SK-N-SH treated with all-trans-retinoic acid at 6 μM for 48 hours (cell line): ENCODE measurements at regions not wholly inside any gene's neighbourhood (a gene's known extent, or its start where the extent isn't known, plus 50 kb on each side); places are given as distances from the start of the nearest gene placed in this dataset.

Source experiments
- ATAC-seq: fragments of 200-7000 bp; cut with Tn5 transposase; 3 replicates; pipeline ENCODE4 v1.9.1; 2020; ENCODE audit warnings: mild to moderate bottlenecking, moderate library complexity
- ARNTL ChIP-seq: fragments of 450-650 bp; formaldehyde crosslinking; IDR thresholded peaks from 2 replicates; pipeline ENCODE4 v1.5.0; 2020; ENCODE audit warnings: low read depth, mild to moderate bottlenecking, moderate library complexity, borderline replicate concordance
- BACH2 ChIP-seq: fragments of 250-450 bp; sonication (Bioruptor Pico); IDR thresholded peaks from 2 replicates; pipeline ENCODE4 v1.9.0; 2021; ENCODE audit warnings: mild to moderate bottlenecking, borderline replicate concordance
- CSDC2 ChIP-seq: fragments of 250-450 bp; sonication (Bioruptor Pico); IDR thresholded peaks from 2 replicates; pipeline ENCODE4 v1.5.0; 2020; ENCODE audit warnings: mild to moderate bottlenecking, moderate library complexity
- GLIS3 ChIP-seq: fragments of 250-450 bp; sonication (Bioruptor Pico); IDR thresholded peaks from 2 replicates; pipeline ENCODE4 v1.5.0; 2020; ENCODE audit warnings: mild to moderate bottlenecking, moderate library complexity
- ISL1 ChIP-seq: fragments of 250-450 bp; sonication (Bioruptor Pico); IDR thresholded peaks from 2 replicates; pipeline ENCODE4 v2.1.2; 2022; ENCODE audit warnings: mild to moderate bottlenecking, moderate library complexity
- OSR1 ChIP-seq: fragments of 250-450 bp; sonication (Bioruptor Pico); IDR thresholded peaks from 2 replicates; pipeline ENCODE4 v1.8.0; 2022; ENCODE audit warnings: moderate library complexity, mild to moderate bottlenecking, inconsistent platforms
- POU6F1 ChIP-seq: fragments of 250-450 bp; sonication (Bioruptor Pico); IDR thresholded peaks from 2 replicates; pipeline ENCODE4 v1.8.0; 2021; ENCODE audit warnings: low read depth, mild to moderate bottlenecking, moderate library complexity, borderline replicate concordance
- PPARA ChIP-seq: fragments of 250-450 bp; sonication (Bioruptor Pico); IDR thresholded peaks from 2 replicates; pipeline ENCODE4 v1.5.0; 2020; ENCODE audit warnings: mild to moderate bottlenecking, borderline replicate concordance
- RARB ChIP-seq: fragments of 250-450 bp; sonication (Bioruptor Pico); IDR thresholded peaks from 2 replicates; pipeline ENCODE4 v1.8.0; 2021; ENCODE audit warnings: mild to moderate bottlenecking, moderate library complexity
- SNAI2 ChIP-seq: fragments of 250-450 bp; sonication (Bioruptor Pico); IDR thresholded peaks from 2 replicates; pipeline ENCODE4 v1.5.0; 2020; ENCODE audit warnings: mild to moderate bottlenecking, moderate library complexity
- TCF4 ChIP-seq: fragments of 250-450 bp; sonication (Bioruptor Pico); IDR thresholded peaks from 2 replicates; pipeline ENCODE4 v1.8.0; 2021; ENCODE audit warnings: mild to moderate bottlenecking, moderate library complexity, borderline replicate concordance
- TOX ChIP-seq: fragments of 250-450 bp; sonication (Bioruptor Pico); IDR thresholded peaks from 2 replicates; pipeline ENCODE4 v1.8.0; 2021; ENCODE audit warnings: mild to moderate bottlenecking, moderate library complexity, borderline replicate concordance
- TSHZ2 ChIP-seq: fragments of 250-450 bp; sonication (Bioruptor Pico); IDR thresholded peaks from 2 replicates; pipeline ENCODE4 v1.5.0; 2020; ENCODE audit warnings: mild to moderate bottlenecking, moderate library complexity
- ZFP3 ChIP-seq: fragments of 250-450 bp; sonication (Bioruptor Pico); IDR thresholded peaks from 2 replicates; pipeline ENCODE4 v1.5.0; 2020; ENCODE audit warnings: mild to moderate bottlenecking, moderate library complexity
- ZNF565 ChIP-seq: fragments of 450-650 bp; formaldehyde crosslinking; conservative IDR thresholded peaks from 2 replicates; pipeline ENCODE4 v1.5.0; 2020; ENCODE audit warnings: low read depth, mild to moderate bottlenecking, moderate library complexity
- ZNF70 ChIP-seq: fragments of 450-650 bp; formaldehyde crosslinking; IDR thresholded peaks from 2 replicates; pipeline ENCODE4 v1.5.0; 2020; ENCODE audit warnings: mild to moderate bottlenecking, moderate library complexity
- ZNF8 ChIP-seq: fragments of 450-650 bp; formaldehyde crosslinking; IDR thresholded peaks from 2 replicates; pipeline ENCODE4 v1.5.0; 2020; ENCODE audit warnings: mild to moderate bottlenecking, moderate library complexity
- TF ChIP-seq, protein P1 (sequence below): fragments of 250-450 bp; sonication (Bioruptor Pico); IDR thresholded peaks from 2 replicates; pipeline ENCODE4 v1.5.1; 2020; ENCODE audit warnings: low read depth, mild to moderate bottlenecking, moderate library complexity
- TF ChIP-seq, protein P2 (sequence below): fragments of 250-450 bp; sonication (Bioruptor Pico); IDR thresholded peaks from 2 replicates; pipeline ENCODE4 v1.8.0; 2020; ENCODE audit warnings: mild to moderate bottlenecking, moderate library complexity, borderline replicate concordance
- TF ChIP-seq, protein P3 (sequence below): fragments of 250-450 bp; sonication (Bioruptor Pico); IDR thresholded peaks from 2 replicates; pipeline ENCODE4 v1.5.1; 2021; ENCODE audit warnings: mild to moderate bottlenecking, moderate library complexity

DNA sequence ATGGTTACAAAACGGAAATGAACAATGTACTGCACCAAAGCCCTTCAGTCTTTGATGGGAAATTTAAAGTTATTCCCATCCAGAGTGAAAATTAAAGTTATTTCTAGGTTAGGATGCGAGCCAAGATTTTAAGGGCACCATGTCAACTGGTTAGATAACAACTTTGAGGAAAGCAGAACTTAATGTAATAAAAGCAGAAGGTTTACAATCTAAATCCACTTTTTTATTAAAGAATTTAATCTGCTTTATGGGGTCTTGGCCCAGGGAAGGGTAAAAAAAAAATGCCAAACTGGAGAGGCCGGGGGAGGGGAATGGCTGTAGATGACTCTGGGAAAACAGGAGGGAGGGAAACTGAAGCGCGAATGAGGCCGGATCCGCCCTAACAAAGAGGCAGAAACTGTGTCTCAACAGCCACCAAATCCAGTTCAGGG is 108.2 kb upstream of the ATF7IP start:
- TF ChIP-seq GLIS3 (no peak), ZNF8 (CRISPR knock-in tag) (no peak), POU6F1 (CRISPR knock-in tag) (no peak), OSR1 (CRISPR knock-in tag) (no peak), SNAI2 (CRISPR knock-in tag) (no peak), ZFP3 (CRISPR knock-in tag) (no peak), TCF4 (no peak), RARB (no peak)
- ATAC-seq: no peak

DNA sequence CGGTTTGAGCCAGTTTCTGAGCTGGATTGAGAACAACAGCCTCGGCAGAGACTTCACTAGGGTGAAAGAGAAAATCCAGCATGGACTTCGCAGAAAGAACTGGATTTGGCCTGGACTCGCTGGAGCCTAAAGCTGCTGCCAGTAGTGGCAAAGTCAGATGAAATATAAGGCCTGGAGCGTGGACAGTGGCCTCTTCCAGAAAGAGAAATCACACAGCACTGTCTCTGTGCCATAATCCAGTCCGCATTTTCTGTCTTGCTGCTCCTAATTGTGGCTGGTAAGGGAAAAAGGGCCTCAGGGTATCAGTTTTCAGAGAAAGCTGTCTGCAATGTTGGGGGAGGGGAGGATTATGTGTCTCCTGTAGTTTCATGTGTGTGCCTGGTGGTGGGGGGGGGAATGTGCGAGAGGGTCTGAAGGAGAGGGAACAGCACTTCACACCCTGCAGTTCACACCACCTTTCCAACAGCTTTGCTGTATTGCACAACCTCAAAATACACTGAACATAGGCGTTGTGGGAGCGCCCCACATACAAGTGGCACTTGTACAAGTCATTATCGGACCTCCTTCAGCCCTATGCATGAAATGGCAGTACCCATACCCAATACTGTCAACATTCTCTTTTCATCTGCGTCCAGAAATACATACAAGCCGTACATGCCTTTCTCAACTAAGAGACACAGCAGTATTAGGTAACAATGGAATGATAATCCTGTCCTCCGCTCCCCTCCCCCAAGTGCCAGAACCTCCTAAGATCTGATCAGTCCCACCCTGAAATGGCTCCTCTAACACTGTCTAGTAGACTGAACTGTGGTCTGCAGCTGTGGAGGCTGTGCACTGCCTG is 107.5 kb upstream of the ATF7IP start:
- ATAC-seq: peak; percentile 94
- TF ChIP-seq ARNTL (CRISPR knock-in tag) (no peak), RARB (no peak), OSR1 (CRISPR knock-in tag) (no peak), SNAI2 (CRISPR knock-in tag) (no peak)

DNA sequence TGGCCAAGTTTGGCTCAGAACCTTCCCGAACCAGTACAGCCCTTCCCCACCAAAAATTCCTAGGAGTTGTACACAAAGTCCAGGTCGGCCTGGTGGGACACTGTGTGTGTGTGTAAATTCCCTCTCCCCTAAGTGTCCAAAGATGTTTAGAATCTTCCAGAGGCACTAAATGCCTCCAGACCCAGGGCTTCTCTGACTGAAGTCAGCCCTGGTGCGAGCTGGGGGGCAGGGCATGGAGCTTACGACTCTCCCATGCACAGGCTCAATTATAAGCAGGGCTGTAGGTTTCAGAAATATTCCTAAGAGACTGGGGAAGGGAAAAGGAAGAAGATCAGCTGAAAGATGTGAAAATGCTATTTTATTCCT is 106.9 kb upstream of the ATF7IP start:
- no peak for ATAC-seq
- TF ChIP-seq, protein P1, sequence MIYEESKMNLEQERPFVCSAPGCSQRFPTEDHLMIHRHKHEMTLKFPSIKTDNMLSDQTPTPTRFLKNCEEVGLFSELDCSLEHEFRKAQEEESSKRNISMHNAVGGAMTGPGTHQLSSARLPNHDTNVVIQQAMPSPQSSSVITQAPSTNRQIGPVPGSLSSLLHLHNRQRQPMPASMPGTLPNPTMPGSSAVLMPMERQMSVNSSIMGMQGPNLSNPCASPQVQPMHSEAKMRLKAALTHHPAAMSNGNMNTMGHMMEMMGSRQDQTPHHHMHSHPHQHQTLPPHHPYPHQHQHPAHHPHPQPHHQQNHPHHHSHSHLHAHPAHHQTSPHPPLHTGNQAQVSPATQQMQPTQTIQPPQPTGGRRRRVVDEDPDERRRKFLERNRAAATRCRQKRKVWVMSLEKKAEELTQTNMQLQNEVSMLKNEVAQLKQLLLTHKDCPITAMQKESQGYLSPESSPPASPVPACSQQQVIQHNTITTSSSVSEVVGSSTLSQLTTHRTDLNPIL (CRISPR knock-in tag): no peak
- TF ChIP-seq PPARA (no peak), TOX (no peak), TSHZ2 (CRISPR knock-in tag) (no peak), ZNF8 (CRISPR knock-in tag) (no peak), RARB (no peak), ZNF565 (no peak), TCF4 (no peak), BACH2 (no peak), CSDC2 (CRISPR knock-in tag) (no peak), OSR1 (CRISPR knock-in tag) (no peak), POU6F1 (CRISPR knock-in tag) (no peak), ZFP3 (CRISPR knock-in tag) (no peak), ZNF70 (no peak), ISL1 (CRISPR knock-in tag) (no peak), GLIS3 (no peak)
- TF ChIP-seq, protein P2, sequence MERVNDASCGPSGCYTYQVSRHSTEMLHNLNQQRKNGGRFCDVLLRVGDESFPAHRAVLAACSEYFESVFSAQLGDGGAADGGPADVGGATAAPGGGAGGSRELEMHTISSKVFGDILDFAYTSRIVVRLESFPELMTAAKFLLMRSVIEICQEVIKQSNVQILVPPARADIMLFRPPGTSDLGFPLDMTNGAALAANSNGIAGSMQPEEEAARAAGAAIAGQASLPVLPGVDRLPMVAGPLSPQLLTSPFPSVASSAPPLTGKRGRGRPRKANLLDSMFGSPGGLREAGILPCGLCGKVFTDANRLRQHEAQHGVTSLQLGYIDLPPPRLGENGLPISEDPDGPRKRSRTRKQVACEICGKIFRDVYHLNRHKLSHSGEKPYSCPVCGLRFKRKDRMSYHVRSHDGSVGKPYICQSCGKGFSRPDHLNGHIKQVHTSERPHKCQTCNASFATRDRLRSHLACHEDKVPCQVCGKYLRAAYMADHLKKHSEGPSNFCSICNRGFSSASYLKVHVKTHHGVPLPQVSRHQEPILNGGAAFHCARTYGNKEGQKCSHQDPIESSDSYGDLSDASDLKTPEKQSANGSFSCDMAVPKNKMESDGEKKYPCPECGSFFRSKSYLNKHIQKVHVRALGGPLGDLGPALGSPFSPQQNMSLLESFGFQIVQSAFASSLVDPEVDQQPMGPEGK (CRISPR knock-in tag): no peak
- TF ChIP-seq, protein P3, sequence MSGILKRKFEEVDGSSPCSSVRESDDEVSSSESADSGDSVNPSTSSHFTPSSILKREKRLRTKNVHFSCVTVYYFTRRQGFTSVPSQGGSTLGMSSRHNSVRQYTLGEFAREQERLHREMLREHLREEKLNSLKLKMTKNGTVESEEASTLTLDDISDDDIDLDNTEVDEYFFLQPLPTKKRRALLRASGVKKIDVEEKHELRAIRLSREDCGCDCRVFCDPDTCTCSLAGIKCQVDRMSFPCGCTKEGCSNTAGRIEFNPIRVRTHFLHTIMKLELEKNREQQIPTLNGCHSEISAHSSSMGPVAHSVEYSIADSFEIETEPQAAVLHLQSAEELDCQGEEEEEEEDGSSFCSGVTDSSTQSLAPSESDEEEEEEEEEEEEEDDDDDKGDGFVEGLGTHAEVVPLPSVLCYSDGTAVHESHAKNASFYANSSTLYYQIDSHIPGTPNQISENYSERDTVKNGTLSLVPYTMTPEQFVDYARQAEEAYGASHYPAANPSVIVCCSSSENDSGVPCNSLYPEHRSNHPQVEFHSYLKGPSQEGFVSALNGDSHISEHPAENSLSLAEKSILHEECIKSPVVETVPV (CRISPR knock-in tag): no peak
